ENCODE measurements at regions not wholly inside any gene's neighbourhood (a gene's known extent, or its start where the extent isn't known, plus 50 kb on each side); places are given as distances from the start of the nearest gene placed in this dataset.
"Not testable (repeated sequence)": the region's sequence is repeated elsewhere in the genome, so short reads cannot be mapped to it uniquely, and the experiment has no call there.

DNA sequence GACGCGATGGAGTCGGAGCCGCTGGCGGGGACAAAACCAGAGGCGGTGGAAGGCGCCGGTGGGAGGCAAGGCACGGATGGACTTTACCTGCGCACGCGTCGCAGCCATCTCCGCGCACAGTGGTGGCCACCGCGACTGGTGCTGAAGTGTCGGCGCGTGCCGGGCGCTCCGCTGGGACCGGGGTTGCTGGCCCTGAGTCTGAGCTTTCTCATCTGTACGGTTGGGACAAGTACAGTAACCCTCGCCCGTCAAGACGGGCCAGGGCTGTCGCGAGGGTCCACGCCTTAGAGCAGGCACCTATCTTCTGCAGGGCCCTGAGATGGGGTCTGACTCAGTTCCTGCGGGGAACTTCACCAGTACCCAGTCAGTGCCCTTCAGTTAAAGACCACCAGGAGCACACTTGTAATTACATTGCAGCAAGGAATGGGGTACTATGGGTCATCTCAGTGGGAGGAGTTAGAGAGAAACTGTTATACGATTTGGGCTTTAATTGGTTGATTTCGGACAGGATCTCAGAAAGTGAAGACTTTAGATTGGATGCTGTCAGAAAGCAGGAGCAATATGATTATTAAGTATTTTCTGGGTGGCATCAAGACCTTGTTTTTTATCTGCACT is 385.6 kb downstream of the SPATA31A6 start:
- H3K4me3 ChIP-seq (ENCODE audit: severe bottlenecking); H3K9me3 ChIP-seq (ENCODE audit: severe bottlenecking); H3K27me3 ChIP-seq (ENCODE audit: insufficient read depth, poor library complexity, severe bottlenecking): not testable (repeated sequence)

DNA sequence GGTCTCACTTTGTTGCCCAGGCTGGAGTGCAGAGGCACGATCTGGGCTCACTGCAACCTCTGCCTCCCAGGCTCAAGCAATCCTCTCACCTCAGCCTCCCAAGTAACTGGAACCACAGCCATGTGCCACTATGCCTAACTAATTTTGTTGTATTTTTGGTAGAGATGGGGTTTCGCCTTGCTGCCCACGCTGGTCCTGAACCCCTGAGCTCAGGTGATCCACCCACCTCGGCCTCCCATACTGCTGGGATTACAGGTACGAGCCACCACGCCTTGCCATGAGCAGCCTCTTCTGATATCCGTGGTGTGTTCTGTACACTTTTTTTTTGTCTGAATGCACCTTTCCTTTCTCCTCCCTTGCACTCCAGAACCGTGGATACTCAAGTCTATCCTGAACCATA is 394.4 kb downstream of the SPATA31A6 start:
- not testable (repeated sequence) for H3K4me1 ChIP-seq (ENCODE audit: insufficient read depth, poor library complexity, severe bottlenecking); H3K36me3 ChIP-seq (ENCODE audit: low read depth); ATAC-seq (ENCODE audit: low read depth); H3K27ac ChIP-seq (ENCODE audit: poor library complexity, severe bottlenecking); H3K9me3 ChIP-seq (ENCODE audit: severe bottlenecking); H3K4me3 ChIP-seq (ENCODE audit: severe bottlenecking); H3K27me3 ChIP-seq (ENCODE audit: insufficient read depth, poor library complexity, severe bottlenecking); DNase-seq (ENCODE audit: low spot score)

More for the DNA sequence above, 385.6 kb downstream of the SPATA31A6 start:
- ATAC-seq (ENCODE audit: low read depth); H3K36me3 ChIP-seq (ENCODE audit: low read depth); H3K4me1 ChIP-seq (ENCODE audit: insufficient read depth, poor library complexity, severe bottlenecking); DNase-seq (ENCODE audit: low spot score); H3K27ac ChIP-seq (ENCODE audit: poor library complexity, severe bottlenecking): not testable (repeated sequence)
